ENCODE measurements at regions not wholly inside any gene's neighbourhood (a gene's known extent, or its start where the extent isn't known, plus 50 kb on each side); places are given as distances from the start of the nearest gene placed in this dataset.

Small RNA genes lying in the stretch of these regions (small RNA-seq; reads per million reads assigned to genes)
- gene RNU6-1217P = 0 reads per million in 2 donors

All from testis (tissue), 2 donors.